GM18873 (cell line): ENCODE measurements at regions not wholly inside any gene's neighbourhood (a gene's known extent, or its start where the extent isn't known, plus 50 kb on each side); places are given as distances from the start of the nearest gene placed in this dataset.
"Not testable (repeated sequence)": the region's sequence is repeated elsewhere in the genome, so short reads cannot be mapped to it uniquely, and the experiment has no call there.

Experiments
- ATAC-seq: cut with Tn5 transposase; IDR thresholded peaks from one replicate; pipeline ENCODE4 v1.9.1; 2021; ENCODE audit warnings: mild to moderate bottlenecking, moderate library complexity, moderate number of reproducible peaks; ENCODE audit not compliant: unreplicated experiment, low FRiP score

GRCh38 chr14:56008661-56009060, 109.5 kb upstream of the PELI2 start:
- ATAC-seq: not testable (repeated sequence)

DNA sequence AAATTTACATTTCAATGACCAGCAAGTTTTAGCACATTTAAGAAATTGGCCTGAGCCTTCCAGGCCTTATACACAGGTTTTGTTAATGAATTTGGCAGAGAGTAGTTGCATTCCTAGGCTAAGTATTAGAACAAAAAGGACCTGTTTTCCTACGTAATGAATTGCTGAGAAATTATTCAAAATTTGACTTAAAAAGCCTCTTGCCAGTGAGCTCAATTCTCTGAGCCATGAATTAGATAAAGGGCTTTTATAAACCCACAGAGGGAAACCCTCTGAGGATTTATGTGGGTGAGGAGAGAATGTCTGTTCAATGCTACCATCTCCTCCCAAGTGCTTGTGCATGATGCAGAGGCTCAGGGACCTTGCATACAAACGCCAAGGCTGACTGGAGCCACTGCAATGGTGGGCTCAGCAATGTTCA, 94.5 kb upstream of the PELI2 start:
- ATAC-seq: no peak

DNA sequence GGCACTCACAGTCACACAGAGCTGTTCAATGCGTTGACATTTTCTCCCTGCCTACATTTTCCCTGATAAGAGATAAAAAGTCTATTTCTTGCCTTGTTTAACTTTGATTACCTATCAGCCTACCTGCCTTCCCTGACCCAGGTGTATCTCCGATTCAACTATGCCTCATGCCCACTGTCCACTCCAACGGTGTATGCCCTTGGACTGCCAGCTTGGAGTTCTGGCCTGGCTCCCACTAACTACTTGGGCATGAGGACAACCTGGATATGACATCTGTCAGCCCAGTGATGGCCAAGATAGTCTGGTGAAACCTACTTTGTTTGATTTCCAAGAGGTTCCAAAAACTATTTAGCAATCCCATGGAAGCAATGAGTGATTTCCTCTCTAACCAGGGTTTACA, 93.0 kb upstream of the PELI2 start:
- no peak for ATAC-seq

- ATAC-seq: no peak
These were observed 91.7 kb upstream of the PELI2 start for GRCh38 chr14:56026506-56026905.

DNA sequence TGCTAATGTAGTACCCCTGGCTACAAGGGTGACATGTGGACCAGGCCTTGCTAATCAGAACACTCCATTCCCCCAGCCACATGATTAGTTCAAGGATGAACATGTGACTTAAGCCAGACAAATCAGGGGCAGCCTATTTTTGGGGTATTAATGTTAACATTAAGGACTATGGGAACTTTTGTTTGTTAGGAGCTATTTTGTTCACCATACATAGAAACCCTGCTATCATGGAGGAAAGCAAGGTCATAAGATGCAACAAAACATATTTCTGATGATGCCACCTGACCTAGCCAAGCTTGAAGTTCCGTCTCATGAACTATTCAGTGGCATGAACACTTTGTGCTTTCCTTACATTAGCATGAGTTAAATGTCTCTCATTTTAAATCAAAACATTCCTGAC, 90.8 kb upstream of the PELI2 start:
- no peak for ATAC-seq

DNA sequence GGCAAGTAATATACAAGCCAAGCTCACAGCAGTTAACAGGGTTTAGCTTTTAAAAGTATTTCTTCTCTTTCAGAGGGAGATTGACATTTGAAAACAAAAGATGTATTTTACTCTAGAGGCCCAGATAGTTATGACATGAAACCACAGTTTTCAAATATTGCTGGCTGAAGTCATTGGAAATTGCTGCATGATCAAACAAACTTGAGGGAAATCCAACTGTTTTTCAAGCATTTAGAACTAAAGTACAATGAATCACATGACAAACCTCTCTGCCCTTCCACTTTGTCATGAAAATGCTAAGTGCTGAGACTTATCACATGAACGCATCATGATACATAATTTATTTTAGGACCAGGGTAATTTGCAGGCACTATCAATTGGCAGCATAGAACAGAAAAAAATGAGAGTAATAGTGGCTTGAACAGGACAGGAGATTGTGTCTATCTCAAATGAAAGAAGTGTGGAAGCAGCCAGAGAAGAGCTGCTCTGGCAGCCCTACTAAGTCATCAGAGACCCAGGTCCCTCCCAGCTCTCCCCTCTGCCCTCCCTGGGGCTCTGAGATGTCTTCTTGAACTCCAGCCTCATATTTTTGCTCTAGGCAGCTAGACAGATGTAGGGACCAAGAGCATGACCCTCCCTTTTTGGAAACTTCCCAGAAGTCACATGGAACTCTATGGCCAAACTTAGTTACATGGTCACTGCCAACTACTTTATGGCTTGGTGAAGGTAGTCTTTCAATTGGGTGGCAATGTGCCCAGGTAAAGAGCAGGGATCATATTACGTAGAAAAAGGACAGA, 90.1 kb upstream of the PELI2 start:
- ATAC-seq: no peak

- no peak for ATAC-seq
These were observed 81.9 kb upstream of the PELI2 start for GRCh38 chr14:56036353-56036752.

DNA sequence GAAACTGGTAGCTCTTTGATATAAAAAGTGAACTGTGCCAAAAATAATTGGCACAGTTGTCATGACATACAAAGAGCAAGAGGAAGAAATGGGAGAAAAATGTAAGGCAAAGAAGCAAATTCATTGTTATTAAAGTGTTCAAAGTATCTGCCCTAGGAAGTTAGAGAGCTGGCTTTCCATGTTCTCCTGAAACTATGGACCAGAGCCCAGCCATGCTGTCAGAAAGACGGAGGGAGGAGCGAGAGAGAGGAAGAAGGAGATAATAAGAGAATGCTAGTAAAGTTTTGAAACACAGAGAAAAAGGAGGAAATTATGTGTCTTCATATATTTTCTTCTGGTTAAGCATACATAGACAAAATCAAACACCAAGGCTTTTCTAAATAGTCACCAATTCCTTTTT, 78.1 kb upstream of the PELI2 start:
- no peak for ATAC-seq

GRCh38 chr14:56044196-56044595, 74.0 kb upstream of the PELI2 start:
- no peak for ATAC-seq

DNA sequence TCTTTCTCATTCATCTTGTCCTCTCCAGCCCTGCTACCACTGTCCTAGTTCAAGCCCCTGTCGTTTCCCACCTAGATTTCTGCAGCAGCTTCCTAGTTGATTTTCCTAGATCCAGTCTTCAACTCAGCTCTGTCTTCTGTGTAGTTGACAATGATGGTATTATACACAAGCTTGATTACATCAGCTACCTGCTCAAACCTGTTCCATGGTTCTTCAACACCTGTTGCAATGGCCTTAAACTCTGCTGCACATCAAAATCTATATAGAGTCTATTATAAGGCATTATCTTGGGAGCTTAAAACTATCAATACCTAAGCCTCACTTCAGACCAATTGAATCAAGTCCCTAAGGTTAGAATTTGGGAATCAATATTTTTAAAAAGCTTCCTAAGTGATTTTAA, 71.7 kb upstream of the PELI2 start:
- no peak for ATAC-seq

DNA sequence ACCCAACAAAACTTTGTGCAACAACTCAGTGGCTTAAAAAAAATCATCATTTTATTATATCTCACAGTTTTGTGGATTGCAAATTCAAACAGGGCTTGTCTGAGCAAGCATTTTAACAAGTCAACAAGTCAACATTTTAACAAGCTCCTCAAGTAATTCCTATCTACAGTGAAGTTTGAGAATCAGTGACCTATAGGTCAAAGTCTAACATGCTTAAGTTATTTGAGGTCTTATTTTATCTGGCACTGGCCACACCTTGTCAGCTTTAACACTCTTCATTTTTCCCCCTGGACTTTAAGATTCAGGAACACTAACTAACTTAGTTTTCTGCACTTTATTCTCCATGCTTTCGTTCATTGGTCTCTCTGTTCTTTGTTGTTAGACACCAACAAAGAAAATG, 71.2 kb upstream of the PELI2 start:
- no peak for ATAC-seq

- ATAC-seq: no peak
These were observed 68.7 kb upstream of the PELI2 start for GRCh38 chr14:56049536-56049935.

- ATAC-seq: no peak
These were observed 62.7 kb upstream of the PELI2 start for GRCh38 chr14:56055511-56055910.

- ATAC-seq: no peak
These were observed 62.2 kb upstream of the PELI2 start for GRCh38 chr14:56056031-56056430.

GRCh38 chr14:56057071-56057741, 61.0 kb upstream of the PELI2 start:
- ATAC-seq: no peak

- no peak for ATAC-seq
These were observed 60.4 kb upstream of the PELI2 start for GRCh38 chr14:56057767-56058166.

DNA sequence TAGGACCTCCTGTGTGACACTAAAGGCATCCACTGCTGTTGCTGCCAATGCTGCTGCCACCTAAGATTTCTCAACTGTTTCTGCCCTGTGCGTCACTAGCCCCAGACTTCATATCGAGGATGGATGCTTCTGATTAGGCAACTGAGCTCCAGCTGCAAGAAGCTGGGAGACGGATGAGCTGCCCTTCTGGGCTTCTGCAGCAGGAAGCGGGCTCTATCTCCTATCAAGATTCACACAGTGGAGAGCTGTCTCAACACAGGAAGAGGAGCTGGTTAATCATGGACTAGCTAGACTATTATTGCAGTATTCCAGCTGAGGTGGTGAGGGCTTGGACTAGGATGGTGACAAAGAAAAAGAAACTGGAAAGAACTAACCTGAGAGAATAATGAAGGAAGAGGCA, 59.2 kb upstream of the PELI2 start:
- no peak for ATAC-seq

GRCh38 chr14:56061051-56061450, 57.2 kb upstream of the PELI2 start:
- ATAC-seq: no peak

- no peak for ATAC-seq
These were observed 55.1 kb upstream of the PELI2 start for GRCh38 chr14:56063131-56063530.

DNA sequence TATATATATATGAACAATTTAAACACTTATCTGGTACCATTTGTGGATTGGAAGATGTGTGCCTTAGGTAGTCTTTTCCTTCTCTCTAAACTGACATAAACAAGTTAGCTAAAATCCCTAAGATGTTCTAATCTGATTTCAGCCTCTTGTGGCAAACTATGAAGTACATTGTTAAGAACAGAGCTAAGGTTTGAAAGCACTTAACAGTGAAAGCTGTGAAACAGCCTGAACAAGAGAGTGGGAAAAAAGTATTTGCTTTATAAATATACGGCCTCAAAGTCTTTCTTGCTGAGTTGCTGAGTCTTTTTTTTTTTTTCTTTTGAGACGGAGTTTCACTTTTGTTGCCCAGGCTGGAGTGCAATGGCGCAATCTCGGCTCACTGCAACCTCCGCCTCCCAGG, 53.7 kb upstream of the PELI2 start:
- no peak for ATAC-seq

DNA sequence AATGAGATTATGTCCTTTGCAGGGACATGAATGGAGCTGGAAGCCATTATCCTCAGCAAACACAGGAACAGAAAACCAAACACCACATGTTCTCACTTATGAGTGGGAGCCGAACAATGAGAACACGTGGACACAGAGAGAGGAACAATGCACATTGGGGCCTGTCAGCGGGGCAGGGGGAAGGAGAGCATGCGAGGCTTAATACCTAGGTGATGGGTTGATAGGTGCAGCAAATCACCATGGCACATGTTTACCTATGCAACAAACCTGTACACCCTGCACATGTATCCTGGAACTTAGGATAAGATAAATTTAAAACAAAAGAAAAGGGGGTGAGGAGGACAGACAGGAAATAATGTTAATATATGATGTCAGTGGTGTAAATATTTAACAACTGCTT, 53.0 kb upstream of the PELI2 start:
- not testable (repeated sequence) for ATAC-seq

DNA sequence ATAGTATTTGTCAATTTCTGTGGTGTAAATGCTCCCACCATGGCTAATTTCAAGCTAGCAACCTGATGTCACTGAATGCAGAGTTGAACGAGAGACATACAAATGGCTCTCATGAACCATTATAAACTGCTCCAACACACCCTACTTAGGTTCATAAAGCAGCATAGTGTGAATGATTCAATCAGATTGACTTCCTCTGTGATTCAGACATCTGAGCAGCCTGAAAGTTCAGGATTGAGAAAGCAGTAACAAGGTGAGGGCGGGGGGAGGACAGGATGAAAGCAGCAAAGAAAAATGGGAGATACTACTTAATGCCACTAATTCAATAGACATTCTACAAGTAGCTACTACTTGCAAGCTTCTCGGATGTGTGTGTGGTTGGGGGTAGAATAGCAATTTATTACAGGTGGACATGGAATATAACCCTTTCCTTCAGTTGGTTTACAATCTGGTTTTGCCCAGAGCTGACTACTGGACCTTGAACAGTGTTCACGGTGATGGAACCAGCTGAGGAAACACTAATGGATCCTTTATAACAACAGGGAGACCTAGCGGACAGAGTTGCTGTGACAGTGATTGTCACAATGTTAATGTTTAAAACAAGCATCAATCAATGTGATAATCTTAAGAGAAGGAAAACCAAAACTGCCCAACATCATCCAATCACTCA, 52.5 kb upstream of the PELI2 start:
- no peak for ATAC-seq
